Brain pericyte (primary cell): ENCODE measurements at regions not wholly inside any gene's neighbourhood (a gene's known extent, or its start where the extent isn't known, plus 50 kb on each side); places are given as distances from the start of the nearest gene placed in this dataset.
"Not testable (repeated sequence)": the region's sequence is repeated elsewhere in the genome, so short reads cannot be mapped to it uniquely, and the experiment has no call there.

ENCODE experiments used
- DNase-seq: peaks from one replicate; pipeline ENCODE4 v3.0.0-alpha.2; 2012; ENCODE audit warnings: low read depth, low spot score

GRCh38 chr9:31868830-31869229, 515.6 kb upstream of the ACO1 start:
- no peak for DNase-seq

DNA sequence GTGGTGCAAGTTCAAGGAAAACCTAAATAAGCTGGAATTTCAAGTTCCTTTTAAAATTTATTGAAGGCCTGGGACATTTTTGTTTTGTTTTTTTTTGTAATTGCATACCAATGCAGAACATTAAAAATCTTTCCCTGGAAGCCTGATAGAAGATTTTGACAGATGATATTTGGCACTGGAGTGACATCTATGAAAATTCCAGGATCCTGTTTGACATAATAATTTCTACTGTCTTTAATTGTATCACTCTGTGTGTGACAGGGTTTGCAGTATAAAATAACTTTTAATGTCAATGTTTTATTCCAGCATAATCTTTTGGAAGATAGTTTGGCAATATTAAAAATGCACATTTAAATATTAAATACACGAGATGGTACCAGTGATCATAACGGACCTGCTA, 514.2 kb upstream of the ACO1 start:
- DNase-seq: no peak

GRCh38 chr9:31873722-31874121, 510.7 kb upstream of the ACO1 start:
- DNase-seq: no peak

GRCh38 chr9:31894008-31894407, 490.4 kb upstream of the ACO1 start:
- no peak for DNase-seq

DNA sequence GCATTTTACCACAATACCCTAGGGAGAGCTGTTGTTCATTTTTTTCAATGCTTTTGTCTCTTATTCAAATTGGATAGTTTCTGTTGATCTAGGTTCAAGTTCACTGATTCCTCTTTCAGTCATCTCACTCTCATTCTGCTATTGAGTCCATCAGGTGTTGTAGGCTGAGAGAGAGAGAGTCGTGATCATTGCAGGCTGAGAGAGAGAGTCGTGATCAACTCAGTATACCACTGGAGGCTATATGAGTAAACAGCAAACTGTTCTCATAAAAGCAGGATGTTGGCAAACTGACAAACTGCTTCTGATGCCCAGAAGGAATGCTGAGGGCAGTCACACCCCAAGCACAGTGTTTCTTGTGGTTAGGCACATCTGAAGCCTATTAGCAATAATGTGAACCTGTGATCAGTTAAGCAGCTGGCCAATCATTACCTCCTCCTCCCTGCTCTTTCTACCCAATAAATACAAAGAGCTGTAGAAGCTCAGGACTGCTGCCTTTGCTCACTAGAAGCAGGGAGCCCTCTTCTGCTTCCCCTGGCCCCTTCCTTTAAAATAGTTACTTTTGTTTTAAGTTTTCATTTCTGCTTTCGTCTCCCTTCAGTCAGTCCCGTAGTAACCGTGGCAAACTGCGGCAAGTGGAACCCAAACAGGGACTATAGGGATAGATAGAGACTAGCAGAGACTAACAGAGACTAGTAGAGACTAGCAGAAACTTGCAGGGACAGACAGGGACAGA, 476.1 kb upstream of the ACO1 start:
- no peak for DNase-seq

GRCh38 chr9:31908891-31909480, 475.5 kb upstream of the ACO1 start:
- DNase-seq: no peak

DNA sequence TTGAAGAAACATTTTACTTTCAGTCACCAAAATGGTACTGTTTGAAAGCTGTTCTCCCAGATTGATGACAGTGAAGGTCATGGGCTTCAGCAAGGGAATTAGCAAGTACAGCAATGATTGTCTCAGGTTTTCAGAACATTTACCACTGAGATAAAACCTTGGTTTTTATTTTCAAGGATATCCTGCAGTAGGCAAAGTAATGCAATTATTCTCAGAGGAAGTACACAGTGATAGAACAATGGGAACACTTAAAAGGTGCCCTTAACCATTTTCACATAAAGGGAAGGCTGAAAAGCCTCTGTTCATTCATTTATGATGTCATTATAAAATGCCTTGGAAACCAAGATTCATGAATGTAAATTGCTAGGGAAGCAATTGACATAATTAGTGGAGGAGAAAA, 471.8 kb upstream of the ACO1 start:
- DNase-seq: no peak

- no peak for DNase-seq
These were observed 467.7 kb upstream of the ACO1 start for GRCh38 chr9:31916591-31917241.

- not testable (repeated sequence) for DNase-seq
These were observed 446.7 kb upstream of the ACO1 start for GRCh38 chr9:31937737-31938136.

GRCh38 chr9:31950756-31951155, 433.7 kb upstream of the ACO1 start:
- DNase-seq: no peak

DNA sequence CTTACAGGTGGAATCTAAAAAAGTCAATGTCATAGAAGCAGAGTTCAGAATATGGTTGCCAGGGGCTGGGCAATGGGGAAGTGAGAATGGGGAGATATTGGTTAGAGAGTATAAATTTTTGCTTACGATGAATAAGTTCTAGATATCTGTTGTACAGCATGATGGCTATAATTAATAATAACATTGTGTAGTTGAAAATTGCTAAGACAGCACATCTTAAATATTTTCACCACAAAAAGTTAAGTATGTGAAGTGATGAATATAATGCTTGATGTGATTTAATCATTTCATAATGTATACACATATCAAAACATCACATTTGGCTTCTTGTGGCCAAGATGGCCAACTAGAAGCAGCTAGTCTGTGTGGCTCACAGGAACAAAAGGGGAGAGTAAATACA, 425.9 kb upstream of the ACO1 start:
- no peak for DNase-seq

DNA sequence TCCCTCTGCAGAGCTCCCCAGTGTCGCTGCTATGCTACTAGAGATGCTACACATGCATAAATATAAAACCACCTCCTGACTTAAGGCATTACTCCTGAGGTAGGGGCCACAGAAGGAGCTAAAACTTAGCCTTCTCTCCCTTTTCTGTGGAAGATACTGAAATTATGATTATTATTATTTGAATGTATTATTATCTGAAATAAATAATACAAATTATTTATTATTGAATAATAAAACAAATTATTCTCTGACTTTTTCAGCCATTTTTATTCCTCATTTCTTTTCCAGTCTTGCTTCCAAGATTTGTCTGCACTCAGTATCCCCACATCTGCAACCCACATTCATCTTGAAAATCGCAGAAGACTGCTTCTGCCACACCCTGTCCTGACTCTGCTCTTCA, 414.9 kb upstream of the ACO1 start:
- no peak for DNase-seq

- DNase-seq: no peak
These were observed 400.5 kb upstream of the ACO1 start for GRCh38 chr9:31983895-31984294.

DNA sequence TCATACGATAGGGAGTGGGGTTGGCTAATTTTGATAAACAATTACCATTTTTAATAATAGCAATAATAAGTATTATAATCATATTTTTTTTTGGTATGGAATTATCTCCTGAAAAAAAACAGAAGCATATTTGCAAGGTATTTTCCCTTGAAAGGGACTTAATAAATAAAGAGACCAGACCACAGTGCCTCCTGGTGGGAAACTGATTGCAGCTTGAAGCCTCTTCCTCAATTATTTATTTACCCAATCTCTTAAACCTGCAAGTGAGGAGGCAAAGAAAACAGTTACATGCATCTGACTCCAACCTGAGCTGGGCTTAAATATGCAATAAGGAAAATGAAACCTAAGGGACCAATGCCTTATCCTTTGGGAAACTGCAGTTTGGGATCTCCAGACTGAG, 388.1 kb upstream of the ACO1 start:
- no peak for DNase-seq

- DNase-seq: no peak
These were observed 379.9 kb upstream of the ACO1 start for GRCh38 chr9:32004431-32005076.

GRCh38 chr9:32010322-32010721, 374.1 kb upstream of the ACO1 start:
- DNase-seq: no peak

- no peak for DNase-seq
These were observed 373.4 kb upstream of the ACO1 start for GRCh38 chr9:32011049-32011448.

DNA sequence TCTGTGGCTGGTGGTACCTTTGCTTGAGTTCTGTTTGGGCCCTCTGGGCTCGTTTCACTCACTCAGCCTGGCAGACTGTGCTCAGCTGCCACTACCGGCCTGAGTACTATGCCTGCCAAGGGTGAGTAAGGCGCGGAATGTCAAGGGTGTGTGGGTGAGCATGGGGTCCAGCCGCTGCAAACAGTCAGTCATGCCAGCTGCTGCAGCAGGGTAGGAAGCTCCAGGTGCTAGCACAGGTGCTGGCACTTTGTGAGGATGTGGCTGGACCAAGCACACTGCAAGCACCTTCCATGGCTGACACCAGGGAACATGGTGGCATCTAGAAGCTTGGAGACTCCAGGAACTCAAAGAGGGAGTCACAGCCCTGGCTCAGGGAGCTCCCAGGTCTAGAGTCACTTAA, 368.6 kb upstream of the ACO1 start:
- no peak for DNase-seq

DNA sequence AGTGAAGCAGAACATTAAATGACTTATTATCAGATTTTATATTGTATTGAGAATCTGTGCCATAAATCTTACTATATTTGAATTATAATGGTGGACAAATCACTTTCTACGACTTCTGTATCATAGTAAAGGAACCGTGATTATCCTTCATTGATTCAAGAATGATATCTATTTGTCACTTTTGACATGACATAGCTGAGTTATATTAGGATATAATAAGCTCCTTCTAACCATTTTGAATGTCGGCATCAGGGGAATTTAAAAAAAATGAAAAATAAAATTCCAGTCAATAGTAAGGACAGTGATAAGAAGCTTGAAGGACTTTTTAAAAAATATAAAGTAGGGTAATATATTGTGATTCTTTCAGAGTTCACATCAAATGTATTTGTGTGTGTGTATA, 338.9 kb upstream of the ACO1 start:
- no peak for DNase-seq

DNA sequence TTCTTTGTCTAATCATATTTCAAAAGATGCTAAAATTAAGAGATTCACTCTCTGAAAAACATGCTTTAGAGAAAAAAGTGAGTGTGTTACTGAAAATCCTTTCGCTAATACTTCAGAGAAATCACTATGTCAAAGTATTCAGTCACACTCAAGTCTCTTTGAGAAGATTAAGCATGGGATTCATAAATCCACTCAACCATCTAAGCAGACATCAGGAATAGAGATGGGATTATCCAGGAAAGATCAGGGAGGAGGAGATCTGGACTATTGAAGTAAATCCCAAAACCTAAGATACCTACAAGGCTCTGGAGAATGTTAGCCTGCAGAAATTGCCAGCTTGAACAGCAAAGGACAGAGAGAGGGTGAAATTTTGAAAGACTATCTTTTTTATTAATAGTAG, 317.2 kb upstream of the ACO1 start:
- no peak for DNase-seq

GRCh38 chr9:32069169-32069813, 315.2 kb upstream of the ACO1 start:
- DNase-seq: no peak

DNA sequence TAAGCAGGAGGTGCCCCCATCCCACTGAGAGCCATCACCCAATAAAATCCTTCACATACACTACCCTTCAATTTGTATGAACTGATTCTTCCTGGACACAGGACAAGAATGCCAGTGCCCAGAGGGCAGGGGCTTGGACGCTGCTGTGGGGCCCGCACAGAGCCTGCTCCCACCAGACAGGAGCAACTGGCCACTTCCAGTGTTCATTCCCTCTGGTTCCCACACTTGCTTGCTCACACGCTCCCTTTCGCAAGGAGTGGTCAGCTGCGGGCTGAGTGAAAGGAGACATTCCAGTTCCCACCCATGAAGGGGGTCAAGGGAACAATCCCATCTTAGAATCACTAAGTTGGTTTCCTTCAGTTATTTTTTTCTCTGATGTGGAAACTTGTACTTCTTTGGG, 314.5 kb upstream of the ACO1 start:
- no peak for DNase-seq
